ENCODE measurements at regions not wholly inside any gene's neighbourhood (a gene's known extent, or its start where the extent isn't known, plus 50 kb on each side); places are given as distances from the start of the nearest gene placed in this dataset.

DNA sequence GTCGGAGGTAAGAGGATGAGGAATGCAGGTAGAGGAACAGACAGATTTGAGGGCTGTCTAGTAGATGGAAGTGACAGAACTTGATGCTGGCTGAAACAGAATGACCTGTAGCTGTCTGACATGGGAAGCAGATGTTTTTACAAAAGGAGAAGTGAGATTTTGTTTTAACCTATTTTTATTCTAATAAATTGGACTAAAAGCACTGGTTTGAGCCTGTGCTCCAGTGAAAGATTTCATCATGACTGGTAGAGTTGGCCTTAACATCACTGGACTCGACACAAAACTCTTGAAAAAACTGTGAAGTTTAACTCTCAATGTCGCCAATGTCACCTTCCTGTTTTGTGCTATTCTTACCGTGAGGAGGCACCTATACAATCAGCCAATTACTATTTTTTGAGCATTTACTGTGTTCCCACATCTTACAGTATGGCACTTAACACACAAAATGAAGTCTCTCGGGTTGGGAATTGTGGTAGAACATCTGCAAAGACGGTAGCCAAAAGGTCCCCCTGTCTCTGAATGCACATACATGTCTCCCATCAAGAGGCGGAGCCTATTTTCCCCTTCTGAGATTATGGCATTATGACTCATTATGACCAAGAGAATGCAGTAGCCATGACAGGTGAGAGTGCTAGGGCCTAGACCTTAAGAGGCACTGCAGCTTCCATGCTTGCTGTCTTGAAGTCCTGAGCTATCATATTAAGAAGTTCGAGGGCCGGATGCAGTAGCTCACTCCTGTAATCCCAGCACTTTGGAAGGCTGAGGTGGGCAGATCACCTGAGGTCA is 93.2 kb downstream of the FOXF2 start:
- DNase-seq (ENCODE audit: low spot score) = no peak

DNA sequence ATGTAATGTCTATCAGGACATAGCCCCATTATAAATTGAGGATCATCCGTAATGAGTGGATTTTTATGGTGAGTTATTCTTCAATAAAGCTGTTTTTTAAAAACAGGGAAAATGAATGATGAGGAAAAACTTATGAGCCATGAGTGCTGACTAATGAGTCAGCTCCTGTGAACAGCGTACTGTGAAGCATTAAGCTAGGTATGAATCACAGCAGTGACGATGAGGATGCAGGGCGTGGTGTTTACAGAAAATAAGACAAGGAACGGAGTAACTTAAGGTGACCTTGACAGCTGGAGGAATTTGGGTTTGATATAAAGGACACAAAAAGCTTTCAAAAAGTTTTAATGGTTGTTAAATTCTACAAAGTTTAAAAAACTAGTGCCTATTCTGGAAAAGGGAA is 96.3 kb downstream of the FOXF2 start:
- peak; percentile 17 for DNase-seq (ENCODE audit: low spot score)

DNA sequence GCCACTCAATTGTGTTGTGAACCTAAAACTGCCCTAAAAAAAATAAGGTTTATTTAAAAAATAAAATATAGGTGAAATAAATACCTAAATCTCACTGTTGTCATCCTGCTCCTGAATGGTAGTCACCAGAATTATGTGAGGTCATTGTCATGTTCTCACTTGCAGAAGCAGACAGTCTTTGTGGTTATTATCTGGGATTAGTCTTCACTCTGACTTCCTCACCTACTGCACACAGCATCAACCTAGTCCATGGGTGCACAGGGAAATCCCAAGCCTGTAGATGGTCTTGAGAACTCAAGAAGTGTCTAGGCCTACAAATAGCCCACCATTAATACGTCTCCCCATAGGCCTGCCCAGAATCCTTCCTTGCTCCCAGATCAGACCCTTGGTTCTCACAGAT is 97.0 kb downstream of the FOXF2 start:
- no peak for DNase-seq (ENCODE audit: low spot score)

DNA sequence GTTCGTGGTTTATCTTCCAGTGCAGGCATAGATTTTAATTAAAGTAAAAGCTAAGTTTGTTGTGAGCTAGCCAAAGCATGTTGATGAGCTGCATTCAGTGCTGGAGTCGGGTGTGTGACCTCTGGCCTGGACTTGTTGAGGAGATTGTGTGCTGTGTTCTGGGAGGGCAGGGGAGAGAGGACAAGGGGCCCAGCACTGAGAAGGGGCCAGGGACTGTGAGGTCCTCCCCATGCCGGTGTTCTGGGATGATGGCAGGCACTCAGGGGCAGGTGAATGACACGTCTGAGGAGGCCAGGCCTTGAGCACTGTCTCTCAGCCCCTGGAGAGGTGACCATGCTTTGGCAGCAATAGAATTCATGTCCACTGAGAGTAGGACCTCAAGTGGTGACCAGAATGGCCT is 97.9 kb downstream of the FOXF2 start:
- no peak for DNase-seq (ENCODE audit: low spot score)

DNA sequence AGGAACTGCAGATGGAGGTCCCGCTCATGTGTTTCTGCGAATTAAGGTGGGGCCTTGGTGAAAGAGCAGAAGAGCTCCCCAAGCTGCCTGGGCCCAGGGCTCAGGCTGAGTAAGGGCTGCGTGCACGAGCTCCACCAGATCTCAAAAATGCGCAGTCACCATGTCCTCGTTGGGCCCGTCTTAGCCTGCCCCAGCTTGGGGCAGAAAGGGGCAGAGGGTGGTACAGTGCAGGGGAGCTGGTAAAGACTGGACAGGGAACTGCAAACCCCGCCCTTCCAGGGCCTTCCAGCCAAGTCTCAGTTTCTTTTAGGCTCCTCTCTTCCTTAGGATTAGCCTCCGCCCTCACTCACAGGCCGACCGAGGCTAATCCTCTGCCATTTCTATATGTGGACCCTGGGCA is 101.6 kb downstream of the FOXF2 start:
- no peak for DNase-seq (ENCODE audit: low spot score)

DNA sequence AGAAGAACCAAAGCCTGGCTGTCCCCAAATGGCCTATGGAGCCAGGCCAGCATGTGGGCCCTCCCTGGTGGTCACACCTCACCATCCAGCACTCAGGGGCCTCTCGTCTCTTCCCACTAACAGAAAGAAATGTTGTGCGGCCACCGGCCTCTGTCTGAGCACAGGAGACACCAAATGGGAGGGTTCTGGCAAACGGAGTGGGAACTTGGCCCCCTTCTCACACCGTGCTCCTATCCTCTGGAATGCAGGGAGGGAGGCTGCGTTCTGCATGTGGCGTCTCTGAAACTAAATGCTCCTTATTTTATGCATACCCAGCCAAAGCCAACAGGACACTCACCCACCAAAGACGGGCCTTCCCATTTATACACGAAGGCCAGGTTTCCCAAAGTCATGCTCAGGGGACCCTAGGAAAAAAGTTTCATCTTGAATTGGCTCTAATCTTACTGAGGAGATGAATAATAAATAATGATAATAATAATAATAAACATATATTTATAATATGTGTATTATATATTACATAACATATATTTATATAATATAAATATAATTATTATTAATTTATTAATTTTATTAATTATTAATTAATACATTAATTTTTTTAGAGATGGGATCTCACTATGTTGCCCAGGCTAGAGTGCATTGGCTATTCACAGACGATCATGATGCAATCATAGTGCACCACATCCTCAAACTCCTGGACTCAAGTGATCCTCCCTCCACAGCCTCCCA is 102.4 kb downstream of the FOXF2 start:
- DNase-seq (ENCODE audit: low spot score) = no peak

DNA sequence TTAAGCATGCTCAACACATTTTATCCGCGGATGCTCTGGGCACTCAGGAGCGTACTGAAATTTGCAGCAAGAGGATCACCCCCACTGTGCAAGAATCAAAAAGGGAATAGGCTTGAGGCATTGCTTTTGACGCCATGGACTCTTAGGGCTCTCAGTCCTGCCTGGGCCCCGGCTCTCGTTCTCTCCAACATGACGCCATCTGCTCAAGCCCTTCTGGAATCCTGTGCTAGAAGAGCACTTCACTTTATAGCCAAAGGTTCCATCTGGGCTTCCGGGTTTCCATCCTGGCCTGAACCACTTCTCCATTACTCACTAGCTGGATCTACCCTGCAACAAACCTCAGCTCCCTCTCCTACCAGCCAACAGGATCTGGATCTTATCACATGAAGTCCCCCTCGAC is 105.3 kb downstream of the FOXF2 start:
- no peak for DNase-seq (ENCODE audit: low spot score)

DNA sequence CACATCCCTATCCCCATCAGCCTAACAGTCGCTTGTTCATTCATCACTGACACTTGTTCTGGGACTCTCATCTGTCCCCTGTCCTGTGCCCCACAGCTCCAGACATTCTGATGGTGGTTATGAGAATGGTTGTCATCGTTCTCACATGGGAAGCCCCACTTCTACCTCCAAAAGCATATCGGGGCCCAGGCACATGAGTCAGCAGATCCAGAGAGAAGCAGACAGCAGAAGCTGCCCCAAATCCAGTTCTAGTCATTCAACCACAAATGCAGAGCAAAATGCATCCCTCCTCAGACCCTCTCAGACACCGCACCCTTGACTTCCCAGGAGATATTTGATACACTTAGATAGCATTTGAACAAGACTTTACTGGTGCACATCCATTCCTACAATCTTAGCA is 106.0 kb downstream of the FOXF2 start:
- no peak for DNase-seq (ENCODE audit: low spot score)

DNA sequence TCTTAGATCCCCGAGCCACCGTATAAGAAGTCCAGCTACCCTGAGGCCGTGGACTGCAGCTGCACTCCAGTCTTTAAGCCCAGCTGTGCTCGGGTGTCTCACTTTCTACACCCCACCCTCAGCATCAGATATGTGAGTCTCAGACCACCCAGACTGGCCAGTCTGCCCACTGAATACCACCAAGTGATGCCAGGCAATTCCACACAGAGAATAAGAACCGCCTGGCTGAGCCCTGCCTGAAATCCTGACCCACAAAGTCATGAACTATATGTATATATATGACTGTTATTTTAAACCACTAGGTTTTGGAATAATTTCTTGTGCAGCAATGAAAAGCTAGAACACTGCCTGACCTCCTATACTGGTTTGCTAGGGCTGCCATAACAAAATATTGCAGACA is 106.7 kb downstream of the FOXF2 start:
- no peak for DNase-seq (ENCODE audit: low spot score)

DNA sequence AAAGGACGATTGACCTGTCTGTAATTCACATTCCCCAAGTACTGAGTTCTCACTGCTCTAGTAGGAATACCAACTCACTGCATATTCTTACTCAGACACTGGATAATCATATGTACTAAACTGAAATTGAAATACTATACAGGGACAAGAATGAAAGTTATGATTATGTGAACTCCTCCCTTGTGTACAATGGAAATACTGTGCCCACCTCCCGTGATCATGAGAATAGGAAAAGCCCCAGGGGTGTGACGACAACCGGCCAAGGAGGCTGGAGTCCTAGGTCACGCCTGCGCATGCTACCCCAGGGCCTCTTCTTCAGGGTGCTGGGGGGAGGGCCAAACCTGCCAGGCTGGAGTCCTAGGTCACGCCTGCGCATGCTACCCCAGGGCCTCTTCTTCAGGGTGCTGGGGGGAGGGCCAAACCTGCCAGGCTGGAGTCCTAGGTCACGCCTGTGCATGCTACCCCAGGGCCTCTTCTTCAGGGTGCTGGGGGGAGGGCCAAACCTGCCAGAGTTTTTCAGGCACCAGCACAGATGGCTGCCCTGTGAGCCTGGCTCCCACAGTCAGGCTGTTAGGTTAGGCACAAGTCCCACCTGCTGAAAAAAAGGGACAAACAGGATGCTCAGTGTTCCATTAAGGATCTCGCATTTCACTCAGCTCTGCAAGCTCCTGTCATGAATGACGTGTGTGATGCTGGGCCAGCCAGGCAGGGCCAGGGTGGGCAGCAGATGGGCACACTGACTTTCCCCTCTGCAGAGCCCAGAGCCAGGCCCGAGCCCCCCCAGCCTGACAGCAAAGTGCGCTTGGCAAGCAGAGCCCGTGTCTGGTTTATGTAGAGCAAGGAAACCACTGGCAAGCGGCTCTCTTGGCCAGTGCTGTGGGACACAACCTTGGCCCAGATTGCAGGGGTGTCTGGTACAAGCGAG is 107.7 kb downstream of the FOXF2 start:
- no peak for DNase-seq (ENCODE audit: low spot score)

DNA sequence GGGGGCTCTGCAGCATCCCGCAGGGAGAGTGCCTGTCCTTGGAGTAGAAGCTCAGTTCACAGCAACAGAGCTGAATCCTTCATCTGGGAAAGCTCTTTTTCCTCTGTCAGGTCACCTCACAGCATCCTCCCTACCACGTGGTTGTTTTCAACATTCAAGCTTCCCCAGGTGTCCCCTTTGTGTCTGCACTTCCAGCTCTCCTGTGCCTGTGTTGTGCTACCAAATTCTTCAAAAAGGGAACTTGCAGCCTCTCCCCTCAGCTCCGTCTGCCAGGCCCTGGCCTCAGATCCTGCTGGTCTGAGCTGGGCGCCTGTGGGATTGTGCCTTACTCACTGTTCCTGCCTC is 108.4 kb downstream of the FOXF2 start:
- DNase-seq (ENCODE audit: low spot score) = no peak

DNA sequence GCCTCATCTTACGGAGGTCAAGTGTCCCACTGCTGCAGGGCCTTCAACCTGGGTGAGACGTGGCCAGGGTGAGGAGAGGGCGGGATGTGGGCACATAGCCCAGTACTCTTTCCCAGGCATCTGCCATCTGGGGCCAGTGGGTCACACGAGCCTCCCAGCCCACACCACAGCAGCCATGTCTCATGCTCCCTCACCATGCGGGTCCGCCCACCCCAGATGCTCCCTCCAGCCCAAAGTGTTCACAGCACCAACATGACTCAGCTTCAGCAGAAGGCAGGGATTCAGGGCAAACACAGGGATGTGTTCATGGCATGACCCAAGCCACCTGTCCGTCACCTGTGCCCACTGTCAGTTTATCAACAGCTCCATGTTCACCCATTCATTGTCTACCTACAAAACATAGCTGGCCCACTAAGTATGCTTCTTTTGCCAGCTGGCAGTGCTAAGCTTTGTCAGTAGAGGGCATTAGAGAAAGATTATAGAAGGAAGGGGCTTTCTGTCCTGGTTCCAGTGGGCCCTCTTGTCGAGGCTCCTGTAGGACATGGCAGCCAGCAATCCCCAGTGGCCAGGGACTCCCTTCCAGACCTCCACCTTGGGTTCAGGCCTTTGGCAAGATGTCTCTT is 109.2 kb downstream of the FOXF2 start:
- DNase-seq (ENCODE audit: low spot score) = no peak

DNA sequence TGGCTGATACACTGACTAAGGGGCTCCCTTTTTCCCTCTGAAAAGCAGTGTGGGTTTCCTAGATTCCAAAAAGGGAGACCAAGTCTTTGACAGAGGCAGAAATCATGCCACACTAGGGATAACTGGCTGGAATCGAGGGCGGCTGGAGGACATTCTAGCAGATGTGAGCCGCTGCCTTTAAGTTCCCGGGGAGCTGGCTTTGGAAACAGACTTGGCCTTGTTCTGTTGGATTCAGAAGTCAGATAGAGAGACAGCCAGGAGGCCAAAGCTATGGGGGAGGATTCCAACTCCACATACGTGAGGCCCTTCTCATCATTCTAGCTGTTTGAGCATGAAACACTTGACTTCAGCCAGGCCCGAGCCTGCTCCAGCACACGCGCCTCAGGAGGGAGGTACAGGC is 109.9 kb upstream of the FOXC1 start:
- DNase-seq (ENCODE audit: low spot score) = no peak

DNA sequence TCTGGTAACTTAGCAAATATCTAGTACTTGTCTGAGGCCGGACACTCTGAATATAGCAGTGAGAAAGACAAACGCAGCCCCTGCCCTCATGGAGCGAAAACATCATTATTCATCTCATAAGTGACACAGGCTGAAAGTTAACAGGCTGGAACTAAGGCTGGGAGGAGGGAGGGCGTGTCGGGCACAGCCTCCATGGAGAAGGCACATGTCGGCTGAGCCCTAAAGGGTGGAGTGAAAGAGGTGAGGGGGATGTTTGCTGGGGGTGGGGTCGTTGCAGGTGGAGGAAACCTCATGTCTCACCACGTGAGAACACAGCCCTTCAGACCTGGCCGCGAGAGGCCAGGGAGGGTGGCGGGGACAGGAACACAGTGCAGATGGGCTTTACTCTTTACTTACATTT is 108.8 kb upstream of the FOXC1 start:
- DNase-seq (ENCODE audit: low spot score) = no peak

DNA sequence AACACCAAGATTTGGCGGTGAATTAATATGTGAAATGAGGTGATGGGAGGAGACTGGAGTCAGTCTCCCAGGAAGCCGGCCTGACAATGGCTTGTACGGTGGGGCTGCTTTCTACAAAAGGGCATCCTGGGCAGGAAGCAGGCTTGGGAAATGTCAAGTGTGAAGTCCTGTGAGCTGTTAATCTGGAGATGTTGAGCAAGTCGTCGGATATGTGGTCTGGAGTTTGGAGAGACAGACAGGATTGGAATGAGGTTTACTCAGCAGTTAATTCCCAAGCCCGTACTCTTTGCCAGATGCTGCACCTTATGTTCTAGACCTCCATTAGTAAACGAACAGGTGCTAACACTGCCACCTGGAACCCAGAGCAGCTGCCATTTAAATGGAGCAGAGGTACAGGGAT is 107.7 kb upstream of the FOXC1 start:
- DNase-seq (ENCODE audit: low spot score) = no peak

DNA sequence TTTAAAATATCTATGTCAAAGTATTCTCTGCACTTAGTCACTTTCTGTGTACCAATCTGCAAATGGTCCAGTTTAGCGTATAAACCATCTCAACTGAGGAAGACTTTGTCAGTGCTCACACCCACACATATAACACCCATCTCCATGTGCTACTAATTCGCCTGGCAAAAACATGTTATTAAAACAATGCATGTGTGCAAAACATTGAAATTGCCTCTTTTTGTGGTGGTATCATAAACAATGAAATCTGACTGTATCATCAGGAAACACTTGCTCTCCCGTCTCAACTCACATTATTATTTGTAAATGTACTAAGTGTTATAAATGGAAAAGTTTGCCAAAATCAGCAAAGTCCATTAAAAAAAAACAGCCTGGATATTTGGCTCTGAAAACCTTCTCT is 105.9 kb upstream of the FOXC1 start:
- no peak for DNase-seq (ENCODE audit: low spot score)

DNA sequence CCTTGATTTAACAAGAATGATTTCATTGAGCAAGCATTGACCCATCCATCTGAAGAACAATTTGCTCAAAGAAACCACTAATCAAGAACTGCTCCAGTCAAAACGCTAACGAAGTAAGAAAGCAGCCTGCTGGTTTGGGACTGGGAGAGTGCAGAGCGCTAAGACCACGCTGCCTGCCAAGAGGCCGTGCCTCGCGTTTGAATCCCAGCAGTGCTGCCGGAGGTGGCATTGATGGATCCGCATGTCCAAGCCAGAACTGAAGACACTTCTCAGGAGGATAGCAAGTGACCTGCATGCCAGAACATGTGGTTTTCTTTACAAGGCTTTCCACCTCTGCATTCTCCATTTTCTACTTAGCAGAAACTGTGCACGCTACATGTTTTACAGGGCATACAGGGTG is 105.2 kb upstream of the FOXC1 start:
- no peak for DNase-seq (ENCODE audit: low spot score)

DNA sequence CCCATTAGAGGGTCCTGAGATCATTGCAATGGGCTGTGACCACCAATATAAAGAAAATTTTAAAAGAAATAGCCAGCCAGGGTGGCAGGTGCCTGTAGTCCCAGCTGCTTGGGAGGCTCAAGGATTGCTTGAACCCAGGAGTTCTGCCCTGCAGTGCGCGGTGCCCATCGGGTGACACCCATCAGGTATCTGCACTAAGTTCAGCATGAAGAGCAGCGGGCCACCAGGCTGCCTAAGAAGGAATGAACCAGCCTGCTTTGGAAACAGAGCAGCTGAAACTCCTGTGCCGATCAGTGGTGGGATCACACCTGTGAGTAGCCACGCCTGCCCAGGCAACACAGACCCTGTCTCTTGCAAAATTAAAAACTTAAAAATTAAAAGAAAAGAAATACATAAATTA is 102.5 kb upstream of the FOXC1 start:
- no peak for DNase-seq (ENCODE audit: low spot score)

DNA sequence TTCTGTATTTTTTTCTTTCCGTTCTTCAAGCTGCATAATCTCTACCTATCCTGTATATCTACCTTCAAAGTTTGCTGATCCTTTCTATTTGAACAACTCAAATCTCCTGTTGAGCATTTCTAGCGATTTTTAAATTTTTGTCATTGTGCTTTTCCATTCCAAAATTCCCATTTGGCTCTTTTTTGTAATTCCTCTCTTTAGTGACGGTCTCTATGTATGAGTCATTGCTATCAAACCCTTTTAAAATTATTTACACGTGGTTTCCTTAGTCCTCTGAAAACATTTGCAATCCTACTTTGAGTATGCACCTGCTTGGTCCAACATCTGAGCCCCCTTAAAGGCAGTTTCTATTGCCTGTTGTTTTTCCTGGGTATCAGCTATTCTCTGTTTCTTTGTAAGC is 100.5 kb upstream of the FOXC1 start:
- DNase-seq (ENCODE audit: low spot score) = no peak

DNA sequence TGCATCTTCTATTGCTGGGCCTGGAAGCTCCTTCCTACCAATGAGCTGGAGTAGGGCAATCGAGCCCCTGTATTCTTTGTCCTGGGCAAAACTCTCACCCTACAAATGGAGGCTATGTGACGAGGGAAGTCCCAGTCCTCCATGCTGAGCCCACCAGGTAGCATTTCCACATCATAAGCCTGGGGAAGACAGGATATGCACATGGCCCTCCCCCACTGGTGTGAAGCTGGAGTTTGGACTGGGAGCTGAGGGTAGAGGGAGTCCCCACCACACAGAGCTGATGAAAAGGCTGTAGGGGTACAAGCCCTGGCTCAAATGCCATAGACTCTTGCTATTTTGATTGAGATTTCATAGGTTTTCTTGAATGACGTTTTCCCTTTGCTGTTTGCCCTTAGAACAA is 99.5 kb upstream of the FOXC1 start:
- DNase-seq (ENCODE audit: low spot score) = no peak

DNA sequence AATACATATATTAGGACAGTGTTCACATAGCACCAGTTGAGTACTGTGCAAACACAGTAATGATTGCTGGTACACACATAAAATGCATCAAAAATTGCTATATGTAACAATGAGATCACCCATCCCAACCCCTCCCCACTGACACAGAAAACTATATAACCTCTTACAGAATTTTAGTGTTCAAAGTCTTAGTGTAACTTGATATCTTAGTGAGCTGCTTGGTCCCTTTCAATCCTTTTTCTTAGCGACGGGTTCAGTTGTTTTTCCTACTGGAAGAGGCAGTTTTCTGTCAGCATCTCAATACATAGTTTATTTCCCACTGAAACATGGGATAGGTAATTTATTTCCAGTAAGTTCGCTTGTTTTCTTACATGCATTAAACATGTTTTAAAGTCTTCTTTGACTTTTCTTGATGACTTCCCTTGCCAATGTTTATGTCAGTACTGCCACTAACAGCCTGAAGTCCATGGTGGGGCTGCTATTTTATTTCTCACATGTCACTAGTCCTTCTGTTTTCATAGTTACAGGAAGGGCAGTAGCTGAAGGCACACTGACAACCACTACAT is 96.4 kb upstream of the FOXC1 start:
- no peak for DNase-seq (ENCODE audit: low spot score)

DNA sequence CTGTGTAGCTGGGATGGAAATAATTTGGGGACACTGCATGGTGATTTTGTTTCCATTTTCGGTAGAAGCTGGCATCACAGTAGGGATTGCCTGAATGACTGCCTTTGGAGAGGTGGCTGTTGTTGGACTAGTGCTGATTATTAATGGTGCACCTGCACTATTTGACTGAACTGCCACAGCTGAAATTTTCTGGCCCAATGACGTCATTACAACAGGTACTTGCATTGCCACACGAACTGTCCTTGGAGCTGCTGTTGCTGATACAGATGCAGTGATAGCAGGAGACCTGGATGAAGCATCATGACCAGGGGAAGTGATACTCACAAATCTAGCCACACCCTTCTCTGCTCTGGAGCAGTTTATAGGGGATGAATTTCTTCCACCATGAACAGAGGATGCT is 95.6 kb upstream of the FOXC1 start:
- no peak for DNase-seq (ENCODE audit: low spot score)

Data from SW480 (cell line).